ENCODE measurements at regions not wholly inside any gene's neighbourhood (a gene's known extent, or its start where the extent isn't known, plus 50 kb on each side); places are given as distances from the start of the nearest gene placed in this dataset.

- no peak for TF ChIP-seq CTCF (IDR thresholded peaks at IDR 0.05; ENCODE audit: low read depth, low read length)
- TF ChIP-seq POLR2A (IDR thresholded peaks at IDR 0.05; ENCODE audit: extremely low read depth, insufficient read length) = no peak
- TF ChIP-seq MYC (IDR thresholded peaks at IDR 0.05; ENCODE audit: low read depth, low read length) = no peak
Measured at GRCh38 chr5:56633950-56634349, 181.4 kb upstream of the MAP3K1 start.
